PC-9 (cell line): ENCODE measurements at regions not wholly inside any gene's neighbourhood (a gene's known extent, or its start where the extent isn't known, plus 50 kb on each side); places are given as distances from the start of the nearest gene placed in this dataset.

Source experiments
- EZH2 ChIP-seq: fragments of 200-600 bp; sonication (generic); IDR thresholded peaks from 2 replicates; pipeline ENCODE4 v1.8.0; 2017; ENCODE audit warnings: antibody characterized with exemption, low read depth
- TF ChIP-seq, protein P1 (sequence below): fragments of 200-600 bp; sonication (generic); conservative IDR thresholded peaks from 2 replicates; pipeline ENCODE4 v1.6.1; 2017; ENCODE audit warnings: mixed run types, antibody characterized with exemption, mild to moderate bottlenecking, moderate library complexity

DNA sequence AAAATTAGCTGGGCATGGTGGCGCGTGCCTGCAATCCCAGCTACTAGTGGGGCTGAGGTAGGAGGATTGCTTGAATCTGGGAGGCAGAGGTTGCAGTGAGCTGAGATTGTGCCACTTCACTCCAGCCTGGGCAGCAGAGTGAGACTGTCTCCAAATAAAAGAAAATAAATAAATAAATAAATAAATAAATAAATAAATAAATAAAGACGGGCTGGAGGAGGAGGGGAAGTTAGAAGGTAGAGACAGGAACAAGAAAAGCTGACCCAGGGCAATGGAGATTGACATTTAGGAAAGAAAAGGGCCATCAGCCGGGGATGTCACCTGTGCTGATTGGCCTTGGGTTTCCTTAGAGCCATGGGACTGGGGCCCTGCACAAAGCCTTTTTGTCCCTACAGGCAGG lies 153.7 kb upstream of the IGSF21 start:
- TF ChIP-seq, protein P1, sequence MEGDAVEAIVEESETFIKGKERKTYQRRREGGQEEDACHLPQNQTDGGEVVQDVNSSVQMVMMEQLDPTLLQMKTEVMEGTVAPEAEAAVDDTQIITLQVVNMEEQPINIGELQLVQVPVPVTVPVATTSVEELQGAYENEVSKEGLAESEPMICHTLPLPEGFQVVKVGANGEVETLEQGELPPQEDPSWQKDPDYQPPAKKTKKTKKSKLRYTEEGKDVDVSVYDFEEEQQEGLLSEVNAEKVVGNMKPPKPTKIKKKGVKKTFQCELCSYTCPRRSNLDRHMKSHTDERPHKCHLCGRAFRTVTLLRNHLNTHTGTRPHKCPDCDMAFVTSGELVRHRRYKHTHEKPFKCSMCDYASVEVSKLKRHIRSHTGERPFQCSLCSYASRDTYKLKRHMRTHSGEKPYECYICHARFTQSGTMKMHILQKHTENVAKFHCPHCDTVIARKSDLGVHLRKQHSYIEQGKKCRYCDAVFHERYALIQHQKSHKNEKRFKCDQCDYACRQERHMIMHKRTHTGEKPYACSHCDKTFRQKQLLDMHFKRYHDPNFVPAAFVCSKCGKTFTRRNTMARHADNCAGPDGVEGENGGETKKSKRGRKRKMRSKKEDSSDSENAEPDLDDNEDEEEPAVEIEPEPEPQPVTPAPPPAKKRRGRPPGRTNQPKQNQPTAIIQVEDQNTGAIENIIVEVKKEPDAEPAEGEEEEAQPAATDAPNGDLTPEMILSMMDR = no peak
- TF ChIP-seq EZH2 = no peak
